HEK293 (cell line): ENCODE measurements at regions not wholly inside any gene's neighbourhood (a gene's known extent, or its start where the extent isn't known, plus 50 kb on each side); places are given as distances from the start of the nearest gene placed in this dataset.
"Not testable (repeated sequence)": the region's sequence is repeated elsewhere in the genome, so short reads cannot be mapped to it uniquely, and the experiment has no call there.

Experiments
- ZFP69B ChIP-seq: fragments of 450-650 bp; formaldehyde crosslinking; IDR thresholded peaks from 2 replicates; pipeline ENCODE4 v1.5.1; 2016; ENCODE audit warnings: missing biosample characterization, missing genetic modification characterization
- ZNF112 ChIP-seq: fragments of 450-650 bp; formaldehyde crosslinking; IDR thresholded peaks from 2 replicates; pipeline ENCODE4 v1.5.0; 2017; ENCODE audit warnings: missing biosample characterization, missing genetic modification characterization
- ZNF302 ChIP-seq: fragments of 450-650 bp; formaldehyde crosslinking; IDR thresholded peaks from 2 replicates; pipeline ENCODE4 v1.5.1; 2016; ENCODE audit warnings: missing biosample characterization, missing genetic modification characterization, low read depth
- ZNF391 ChIP-seq: fragments of 450-650 bp; formaldehyde crosslinking; IDR thresholded peaks from 2 replicates; pipeline ENCODE4 v1.5.1; 2016; ENCODE audit warnings: low read depth, missing biosample characterization, missing genetic modification characterization, borderline replicate concordance
- TF ChIP-seq, protein P1 (sequence below): fragments of 450-650 bp; formaldehyde crosslinking; IDR thresholded peaks from 2 replicates; pipeline ENCODE4 v1.5.1; 2017; ENCODE audit warnings: missing biosample characterization, missing genetic modification characterization
- TF ChIP-seq, protein P2 (sequence below): fragments of 450-650 bp; formaldehyde crosslinking; IDR thresholded peaks from 2 replicates; pipeline ENCODE4 v1.5.1; 2016; ENCODE audit warnings: missing biosample characterization, missing genetic modification characterization
- TF ChIP-seq, protein P3 (sequence below): fragments of 450-650 bp; formaldehyde crosslinking; conservative IDR thresholded peaks from 2 replicates; pipeline ENCODE4 v1.5.1; 2016; ENCODE audit warnings: low read depth, missing biosample characterization, missing genetic modification characterization
- TF ChIP-seq, protein P4 (sequence below): fragments of 450-650 bp; formaldehyde crosslinking; IDR thresholded peaks from 2 replicates; pipeline ENCODE4 v1.5.1; 2016; ENCODE audit warnings: missing biosample characterization, missing genetic modification characterization, low read depth
- TF ChIP-seq, protein P5 (sequence below): fragments of 450-650 bp; formaldehyde crosslinking; IDR thresholded peaks from 2 replicates; pipeline ENCODE4 v1.5.1; 2017; ENCODE audit warnings: missing biosample characterization, missing genetic modification characterization
- TF ChIP-seq, protein P6 (sequence below): fragments of 450-650 bp; formaldehyde crosslinking; IDR thresholded peaks from 2 replicates; pipeline ENCODE4 v1.5.1; 2016; ENCODE audit warnings: missing biosample characterization, missing genetic modification characterization, low read depth

DNA sequence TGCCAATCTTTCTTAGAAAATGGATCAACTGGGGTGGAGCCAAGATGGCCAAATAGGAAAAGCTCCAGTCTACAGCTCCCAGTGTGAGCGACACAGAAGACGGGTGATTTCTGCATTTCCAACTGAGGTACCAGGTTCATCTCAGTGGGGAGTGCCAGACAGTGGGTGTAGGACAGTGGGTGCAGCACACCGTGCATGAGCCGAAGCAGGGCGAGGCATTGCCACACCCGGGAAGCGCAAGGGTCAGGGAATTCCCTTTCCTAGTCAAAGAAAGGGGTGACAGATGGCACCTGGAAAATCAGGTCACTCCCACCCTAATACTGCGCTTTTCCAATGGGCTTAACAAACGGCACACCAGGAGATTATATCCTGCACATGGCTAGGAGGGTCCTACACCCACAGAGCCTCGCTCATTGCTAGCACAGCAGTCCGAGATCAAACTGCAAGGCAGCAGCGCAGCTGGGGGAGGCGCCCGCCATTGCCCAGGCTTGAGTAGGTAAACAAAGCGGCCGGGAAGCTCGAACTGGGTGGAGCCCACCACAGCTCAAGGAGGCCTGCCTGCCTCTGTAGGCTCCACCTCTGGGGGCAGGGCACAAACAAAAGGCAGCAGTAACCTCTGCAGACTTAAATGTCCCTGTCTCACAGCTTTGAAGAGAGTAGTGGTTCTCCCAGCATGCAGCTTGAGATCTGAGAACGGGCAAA lies 61.3 kb upstream of the LHFPL2 start:
- TF ChIP-seq, protein P1, sequence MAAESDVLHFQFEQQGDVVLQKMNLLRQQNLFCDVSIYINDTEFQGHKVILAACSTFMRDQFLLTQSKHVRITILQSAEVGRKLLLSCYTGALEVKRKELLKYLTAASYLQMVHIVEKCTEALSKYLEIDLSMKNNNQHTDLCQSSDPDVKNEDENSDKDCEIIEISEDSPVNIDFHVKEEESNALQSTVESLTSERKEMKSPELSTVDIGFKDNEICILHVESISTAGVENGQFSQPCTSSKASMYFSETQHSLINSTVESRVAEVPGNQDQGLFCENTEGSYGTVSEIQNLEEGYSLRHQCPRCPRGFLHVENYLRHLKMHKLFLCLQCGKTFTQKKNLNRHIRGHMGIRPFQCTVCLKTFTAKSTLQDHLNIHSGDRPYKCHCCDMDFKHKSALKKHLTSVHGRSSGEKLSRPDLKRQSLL = not testable (repeated sequence)
- TF ChIP-seq, protein P2, sequence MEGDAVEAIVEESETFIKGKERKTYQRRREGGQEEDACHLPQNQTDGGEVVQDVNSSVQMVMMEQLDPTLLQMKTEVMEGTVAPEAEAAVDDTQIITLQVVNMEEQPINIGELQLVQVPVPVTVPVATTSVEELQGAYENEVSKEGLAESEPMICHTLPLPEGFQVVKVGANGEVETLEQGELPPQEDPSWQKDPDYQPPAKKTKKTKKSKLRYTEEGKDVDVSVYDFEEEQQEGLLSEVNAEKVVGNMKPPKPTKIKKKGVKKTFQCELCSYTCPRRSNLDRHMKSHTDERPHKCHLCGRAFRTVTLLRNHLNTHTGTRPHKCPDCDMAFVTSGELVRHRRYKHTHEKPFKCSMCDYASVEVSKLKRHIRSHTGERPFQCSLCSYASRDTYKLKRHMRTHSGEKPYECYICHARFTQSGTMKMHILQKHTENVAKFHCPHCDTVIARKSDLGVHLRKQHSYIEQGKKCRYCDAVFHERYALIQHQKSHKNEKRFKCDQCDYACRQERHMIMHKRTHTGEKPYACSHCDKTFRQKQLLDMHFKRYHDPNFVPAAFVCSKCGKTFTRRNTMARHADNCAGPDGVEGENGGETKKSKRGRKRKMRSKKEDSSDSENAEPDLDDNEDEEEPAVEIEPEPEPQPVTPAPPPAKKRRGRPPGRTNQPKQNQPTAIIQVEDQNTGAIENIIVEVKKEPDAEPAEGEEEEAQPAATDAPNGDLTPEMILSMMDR (tag by site-specific recombination) = not testable (repeated sequence)
- TF ChIP-seq, protein P3, sequence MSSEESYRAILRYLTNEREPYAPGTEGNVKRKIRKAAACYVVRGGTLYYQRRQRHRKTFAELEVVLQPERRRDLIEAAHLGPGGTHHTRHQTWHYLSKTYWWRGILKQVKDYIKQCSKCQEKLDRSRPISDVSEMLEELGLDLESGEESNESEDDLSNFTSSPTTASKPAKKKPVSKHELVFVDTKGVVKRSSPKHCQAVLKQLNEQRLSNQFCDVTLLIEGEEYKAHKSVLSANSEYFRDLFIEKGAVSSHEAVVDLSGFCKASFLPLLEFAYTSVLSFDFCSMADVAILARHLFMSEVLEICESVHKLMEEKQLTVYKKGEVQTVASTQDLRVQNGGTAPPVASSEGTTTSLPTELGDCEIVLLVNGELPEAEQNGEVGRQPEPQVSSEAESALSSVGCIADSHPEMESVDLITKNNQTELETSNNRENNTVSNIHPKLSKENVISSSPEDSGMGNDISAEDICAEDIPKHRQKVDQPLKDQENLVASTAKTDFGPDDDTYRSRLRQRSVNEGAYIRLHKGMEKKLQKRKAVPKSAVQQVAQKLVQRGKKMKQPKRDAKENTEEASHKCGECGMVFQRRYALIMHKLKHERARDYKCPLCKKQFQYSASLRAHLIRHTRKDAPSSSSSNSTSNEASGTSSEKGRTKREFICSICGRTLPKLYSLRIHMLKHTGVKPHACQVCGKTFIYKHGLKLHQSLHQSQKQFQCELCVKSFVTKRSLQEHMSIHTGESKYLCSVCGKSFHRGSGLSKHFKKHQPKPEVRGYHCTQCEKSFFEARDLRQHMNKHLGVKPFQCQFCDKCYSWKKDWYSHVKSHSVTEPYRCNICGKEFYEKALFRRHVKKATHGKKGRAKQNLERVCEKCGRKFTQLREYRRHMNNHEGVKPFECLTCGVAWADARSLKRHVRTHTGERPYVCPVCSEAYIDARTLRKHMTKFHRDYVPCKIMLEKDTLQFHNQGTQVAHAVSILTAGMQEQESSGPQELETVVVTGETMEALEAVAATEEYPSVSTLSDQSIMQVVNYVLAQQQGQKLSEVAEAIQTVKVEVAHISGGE (tag by site-specific recombination) = not testable (repeated sequence)
- TF ChIP-seq, protein P4, sequence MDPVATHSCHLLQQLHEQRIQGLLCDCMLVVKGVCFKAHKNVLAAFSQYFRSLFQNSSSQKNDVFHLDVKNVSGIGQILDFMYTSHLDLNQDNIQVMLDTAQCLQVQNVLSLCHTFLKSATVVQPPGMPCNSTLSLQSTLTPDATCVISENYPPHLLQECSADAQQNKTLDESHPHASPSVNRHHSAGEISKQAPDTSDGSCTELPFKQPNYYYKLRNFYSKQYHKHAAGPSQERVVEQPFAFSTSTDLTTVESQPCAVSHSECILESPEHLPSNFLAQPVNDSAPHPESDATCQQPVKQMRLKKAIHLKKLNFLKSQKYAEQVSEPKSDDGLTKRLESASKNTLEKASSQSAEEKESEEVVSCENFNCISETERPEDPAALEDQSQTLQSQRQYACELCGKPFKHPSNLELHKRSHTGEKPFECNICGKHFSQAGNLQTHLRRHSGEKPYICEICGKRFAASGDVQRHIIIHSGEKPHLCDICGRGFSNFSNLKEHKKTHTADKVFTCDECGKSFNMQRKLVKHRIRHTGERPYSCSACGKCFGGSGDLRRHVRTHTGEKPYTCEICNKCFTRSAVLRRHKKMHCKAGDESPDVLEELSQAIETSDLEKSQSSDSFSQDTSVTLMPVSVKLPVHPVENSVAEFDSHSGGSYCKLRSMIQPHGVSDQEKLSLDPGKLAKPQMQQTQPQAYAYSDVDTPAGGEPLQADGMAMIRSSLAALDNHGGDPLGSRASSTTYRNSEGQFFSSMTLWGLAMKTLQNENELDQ (tag by site-specific recombination) = not testable (repeated sequence)
- TF ChIP-seq ZNF302; ZFP69B (tag by site-specific recombination); ZNF112; ZNF391: not testable (repeated sequence)
- TF ChIP-seq, protein P5, sequence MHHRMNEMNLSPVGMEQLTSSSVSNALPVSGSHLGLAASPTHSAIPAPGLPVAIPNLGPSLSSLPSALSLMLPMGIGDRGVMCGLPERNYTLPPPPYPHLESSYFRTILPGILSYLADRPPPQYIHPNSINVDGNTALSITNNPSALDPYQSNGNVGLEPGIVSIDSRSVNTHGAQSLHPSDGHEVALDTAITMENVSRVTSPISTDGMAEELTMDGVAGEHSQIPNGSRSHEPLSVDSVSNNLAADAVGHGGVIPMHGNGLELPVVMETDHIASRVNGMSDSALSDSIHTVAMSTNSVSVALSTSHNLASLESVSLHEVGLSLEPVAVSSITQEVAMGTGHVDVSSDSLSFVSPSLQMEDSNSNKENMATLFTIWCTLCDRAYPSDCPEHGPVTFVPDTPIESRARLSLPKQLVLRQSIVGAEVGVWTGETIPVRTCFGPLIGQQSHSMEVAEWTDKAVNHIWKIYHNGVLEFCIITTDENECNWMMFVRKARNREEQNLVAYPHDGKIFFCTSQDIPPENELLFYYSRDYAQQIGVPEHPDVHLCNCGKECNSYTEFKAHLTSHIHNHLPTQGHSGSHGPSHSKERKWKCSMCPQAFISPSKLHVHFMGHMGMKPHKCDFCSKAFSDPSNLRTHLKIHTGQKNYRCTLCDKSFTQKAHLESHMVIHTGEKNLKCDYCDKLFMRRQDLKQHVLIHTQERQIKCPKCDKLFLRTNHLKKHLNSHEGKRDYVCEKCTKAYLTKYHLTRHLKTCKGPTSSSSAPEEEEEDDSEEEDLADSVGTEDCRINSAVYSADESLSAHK (tag by site-specific recombination) = not testable (repeated sequence)
- TF ChIP-seq, protein P6, sequence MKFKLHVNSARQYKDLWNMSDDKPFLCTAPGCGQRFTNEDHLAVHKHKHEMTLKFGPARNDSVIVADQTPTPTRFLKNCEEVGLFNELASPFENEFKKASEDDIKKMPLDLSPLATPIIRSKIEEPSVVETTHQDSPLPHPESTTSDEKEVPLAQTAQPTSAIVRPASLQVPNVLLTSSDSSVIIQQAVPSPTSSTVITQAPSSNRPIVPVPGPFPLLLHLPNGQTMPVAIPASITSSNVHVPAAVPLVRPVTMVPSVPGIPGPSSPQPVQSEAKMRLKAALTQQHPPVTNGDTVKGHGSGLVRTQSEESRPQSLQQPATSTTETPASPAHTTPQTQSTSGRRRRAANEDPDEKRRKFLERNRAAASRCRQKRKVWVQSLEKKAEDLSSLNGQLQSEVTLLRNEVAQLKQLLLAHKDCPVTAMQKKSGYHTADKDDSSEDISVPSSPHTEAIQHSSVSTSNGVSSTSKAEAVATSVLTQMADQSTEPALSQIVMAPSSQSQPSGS = not testable (repeated sequence)
